Calu3 (cell line): ENCODE measurements at regions not wholly inside any gene's neighbourhood (a gene's known extent, or its start where the extent isn't known, plus 50 kb on each side); places are given as distances from the start of the nearest gene placed in this dataset.
A peak's percentile ranks its signal among the peaks of the same experiment; 100 is the strongest.

Source experiments
- BruUV-seq: library from RNA; stranded (reverse); fragments of 400-500 nt; replicated peaks from 2 replicates; lab custom pipeline; 2021; lab: Mats Ljungman, UMichigan
- CTCF ChIA-PET: fragments of 300-600 bp; sonication (Branson Sonifier 250); formaldehyde crosslinking; loops from one replicate; lab custom pipeline; 2022; ENCODE audit warnings: antibody characterized with exemption; lab: Charles Lee
- DNase-seq: peaks from one replicate; pipeline ENCODE4 v3.0.0; 2022
- H3K27ac Mint-ChIP-seq: one replicate; pipeline ENCODE4 v1.8.0; 2022; ENCODE audit warnings: mixed read lengths; ENCODE audit not compliant: unreplicated experiment
- H3K27me3 Mint-ChIP-seq: one replicate; pipeline ENCODE4 v1.8.0; 2022; ENCODE audit warnings: mixed read lengths; ENCODE audit not compliant: unreplicated experiment
- H3K36me3 Mint-ChIP-seq: one replicate; pipeline ENCODE4 v1.8.0; 2022; ENCODE audit warnings: mild to moderate bottlenecking, moderate library complexity, mixed read lengths; ENCODE audit not compliant: insufficient read depth, unreplicated experiment
- H3K4me1 Mint-ChIP-seq: one replicate; pipeline ENCODE4 v1.8.0; 2022; ENCODE audit warnings: mild to moderate bottlenecking, low read depth, mixed read lengths; ENCODE audit not compliant: unreplicated experiment
- H3K4me3 Mint-ChIP-seq: one replicate; pipeline ENCODE4 v1.8.0; 2022; ENCODE audit warnings: mild to moderate bottlenecking, low read depth, moderate library complexity, mixed read lengths; ENCODE audit not compliant: unreplicated experiment
- H3K9me3 Mint-ChIP-seq: one replicate; pipeline ENCODE4 v1.8.0; 2022; ENCODE audit warnings: low read depth, mixed read lengths; ENCODE audit not compliant: unreplicated experiment
- CTCF ChIP-seq: fragments of 200-600 bp; IDR thresholded peaks from one replicate; pipeline ENCODE4 v1.8.0; 2022; ENCODE audit warnings: antibody characterized with exemption; ENCODE audit not compliant: unreplicated experiment
- intact Hi-C: fragments of 100-400 bp; cut with micrococcal nuclease; formaldehyde crosslinking; loops from one replicate; pipeline ENCODE4 v1.10.0; 2022; ENCODE audit not compliant: unreplicated experiment

GRCh38 chr12:89016970-89017778, 335.1 kb downstream of the DUSP6 start:
- intact Hi-C loops = loop anchor here (2.0 to 10.0 kb wide), 2 partner anchors 906 to 1928 kb away; no protein-coding TSS in a partner anchor
- Mint-ChIP-seq H3K4me1 (peaks cover 21% of the 10 kb centered on the region), H3K27me3 (no peaks in the 10 kb centered on the region), H3K9me3 (no peaks in the 10 kb centered on the region), H3K36me3 (no peaks in the 10 kb centered on the region), H3K4me3 (peak overlapping the region; percentile 51), H3K27ac (no peak overlapping the region)
- peak; percentile 65 for DNase-seq
- CTCF ChIA-PET = interaction anchor here (0.6 to 1.2 kb wide), 4 partner anchors 200 to 442 kb away, joined by 3 to 9 read pairs (median 4); no protein-coding TSS in a partner anchor
- peak; percentile 66 for TF ChIP-seq CTCF
- BruUV-seq = no TSS peak

GRCh38 chr12:89015419-89015818, 336.9 kb downstream of the DUSP6 start:
- Mint-ChIP-seq H3K4me3 (no peak overlapping the region), H3K27me3 (no peaks in the 10 kb centered on the region), H3K36me3 (no peaks in the 10 kb centered on the region), H3K9me3 (no peaks in the 10 kb centered on the region), H3K27ac (no peak overlapping the region), H3K4me1 (peaks cover 21% of the 10 kb centered on the region)
- no peak for TF ChIP-seq CTCF
- CTCF ChIA-PET = no interaction called here
- no TSS peak for BruUV-seq
- no peak for DNase-seq
- intact Hi-C loops = loop anchor here (10.0 kb wide), 1 partner anchor 1929 kb away; no protein-coding TSS in a partner anchor

GRCh38 chr12:88998421-88998820, 353.9 kb downstream of the DUSP6 start:
- intact Hi-C loops = loop anchor here (10.0 kb wide), 1 partner anchor 604 kb away; no protein-coding TSS in a partner anchor
- Mint-ChIP-seq H3K4me3 (no peak overlapping the region), H3K9me3 (no peaks in the 10 kb centered on the region), H3K36me3 (no peaks in the 10 kb centered on the region), H3K27ac (no peak overlapping the region), H3K4me1 (peaks cover 21% of the 10 kb centered on the region), H3K27me3 (no peaks in the 10 kb centered on the region)
- no peak for TF ChIP-seq CTCF
- CTCF ChIA-PET = interaction anchor here (0.6 kb wide), 1 partner anchor 700 kb away, joined by 5 read pairs; no protein-coding TSS in a partner anchor
- no TSS peak for BruUV-seq
- no peak for DNase-seq

GRCh38 chr12:88996200-88996788, 356.0 kb downstream of the DUSP6 start:
- no peak overlapping the region for H3K4me3 Mint-ChIP-seq
- H3K27me3 Mint-ChIP-seq = no peaks in the 10 kb centered on the region
- CTCF ChIA-PET = interaction anchor here (0.9 kb wide), 1 partner anchor 77 kb away, joined by 4 read pairs; no protein-coding TSS in a partner anchor
- H3K36me3 Mint-ChIP-seq = no peaks in the 10 kb centered on the region
- no peaks in the 10 kb centered on the region for H3K9me3 Mint-ChIP-seq
- intact Hi-C loops = loop anchor here (10.0 kb wide), 1 partner anchor 601 kb away; no protein-coding TSS in a partner anchor
- peaks cover 27% of the 10 kb centered on the region for H3K4me1 Mint-ChIP-seq
- BruUV-seq = no TSS peak
- no peak overlapping the region for H3K27ac Mint-ChIP-seq
- no peak for TF ChIP-seq CTCF
- DNase-seq = no peak
